Erythroblast (primary cell): ENCODE measurements at regions not wholly inside any gene's neighbourhood (a gene's known extent, or its start where the extent isn't known, plus 50 kb on each side); places are given as distances from the start of the nearest gene placed in this dataset.

Source experiments
- GATA1 ChIP-seq: IDR thresholded peaks from 2 replicates; pipeline ENCODE4 v1.6.1; 2011; ENCODE audit warnings: low read depth, mild to moderate bottlenecking, control low read depth, low read length, moderate library complexity
- POLR2A ChIP-seq: IDR thresholded peaks from 2 replicates; pipeline ENCODE4 v1.6.1; 2011; ENCODE audit warnings: mild to moderate bottlenecking, low read length

DNA sequence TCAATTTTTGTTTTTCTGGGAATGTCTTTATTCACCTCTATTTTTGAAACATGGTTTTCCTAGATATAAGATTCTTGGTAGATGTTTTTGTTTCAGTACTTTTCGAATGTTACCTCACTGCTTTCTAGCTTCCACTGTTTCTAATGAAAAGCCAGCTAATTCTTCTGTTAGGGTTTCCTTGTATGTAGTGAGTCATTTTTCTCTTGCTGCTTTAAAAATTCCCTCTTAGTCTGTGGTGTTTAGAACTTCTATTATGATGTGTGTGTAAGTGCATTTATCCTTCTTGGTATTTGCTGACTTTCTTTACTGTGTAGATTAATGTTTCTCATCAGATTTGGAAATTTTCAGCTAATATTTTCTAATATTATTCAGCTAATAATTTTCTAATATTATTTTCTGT is 151.1 kb upstream of the OSTN start:
- no peak for TF ChIP-seq POLR2A
- TF ChIP-seq GATA1: no peak
